Amniotic epithelial cell (primary cell): ENCODE measurements at regions not wholly inside any gene's neighbourhood (a gene's known extent, or its start where the extent isn't known, plus 50 kb on each side); places are given as distances from the start of the nearest gene placed in this dataset.

Source experiments
- DNase-seq: peaks from one replicate; pipeline ENCODE4 v3.0.0-alpha.2; 2010; ENCODE audit warnings: low read depth

- DNase-seq, result peak; percentile 73
Measured at GRCh38 chr12:14256121-14256520, 109.4 kb upstream of the ATF7IP start.

- peak; percentile 86 for DNase-seq
Measured at GRCh38 chr12:14256555-14257169, 108.8 kb upstream of the ATF7IP start.

- DNase-seq, result no peak
Measured at GRCh38 chr12:14257303-14257733, 108.2 kb upstream of the ATF7IP start.

GRCh38 chr12:14257734-14258574, 107.5 kb upstream of the ATF7IP start:
- peak; percentile 100 for DNase-seq

- DNase-seq, result no peak
Measured at GRCh38 chr12:14258575-14258940, 106.9 kb upstream of the ATF7IP start.

GRCh38 chr12:14259481-14260010, 105.9 kb upstream of the ATF7IP start:
- DNase-seq, result no peak

- DNase-seq, result peak; percentile 95
Measured at GRCh38 chr12:14260011-14260993, 105.2 kb upstream of the ATF7IP start.

DNA sequence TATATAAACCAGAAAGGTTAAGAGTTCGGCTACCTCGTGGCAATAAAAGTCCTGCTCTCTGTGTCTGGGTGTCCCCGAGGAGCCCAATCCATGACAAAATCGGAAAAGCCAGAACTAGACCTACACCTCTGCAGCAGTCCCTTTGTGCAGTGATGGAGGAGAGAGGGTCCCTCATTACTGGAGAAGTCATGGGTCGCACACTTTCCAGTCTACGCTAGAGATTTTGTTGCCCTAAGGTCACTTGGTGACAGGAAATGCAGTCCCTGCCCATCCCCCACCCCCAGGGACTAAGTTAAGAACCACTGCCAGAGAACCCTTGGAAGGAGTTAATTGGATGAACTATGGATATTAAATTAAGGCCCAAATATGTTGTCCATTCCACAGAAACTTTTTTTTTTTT, 104.4 kb upstream of the ATF7IP start:
- no peak for DNase-seq

DNA sequence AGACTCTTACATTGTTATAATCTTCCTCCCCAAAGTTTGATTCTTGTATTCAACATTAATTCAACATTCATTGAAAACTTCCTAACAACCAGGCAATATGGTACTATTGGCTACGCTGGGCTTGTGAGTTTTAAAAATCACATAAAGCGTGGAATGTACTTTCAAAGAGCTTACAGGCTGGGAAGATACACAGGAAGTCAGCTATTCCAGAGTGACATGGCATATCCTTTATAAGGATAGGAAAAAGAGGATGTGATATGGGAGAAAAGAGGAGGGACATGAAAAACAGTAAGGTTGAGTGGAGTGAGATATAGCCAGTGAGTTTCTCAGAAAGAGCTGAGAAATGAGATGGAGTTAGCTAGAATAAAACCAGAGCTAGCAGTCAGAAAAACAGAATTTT, 103.6 kb upstream of the ATF7IP start:
- DNase-seq, result no peak

DNA sequence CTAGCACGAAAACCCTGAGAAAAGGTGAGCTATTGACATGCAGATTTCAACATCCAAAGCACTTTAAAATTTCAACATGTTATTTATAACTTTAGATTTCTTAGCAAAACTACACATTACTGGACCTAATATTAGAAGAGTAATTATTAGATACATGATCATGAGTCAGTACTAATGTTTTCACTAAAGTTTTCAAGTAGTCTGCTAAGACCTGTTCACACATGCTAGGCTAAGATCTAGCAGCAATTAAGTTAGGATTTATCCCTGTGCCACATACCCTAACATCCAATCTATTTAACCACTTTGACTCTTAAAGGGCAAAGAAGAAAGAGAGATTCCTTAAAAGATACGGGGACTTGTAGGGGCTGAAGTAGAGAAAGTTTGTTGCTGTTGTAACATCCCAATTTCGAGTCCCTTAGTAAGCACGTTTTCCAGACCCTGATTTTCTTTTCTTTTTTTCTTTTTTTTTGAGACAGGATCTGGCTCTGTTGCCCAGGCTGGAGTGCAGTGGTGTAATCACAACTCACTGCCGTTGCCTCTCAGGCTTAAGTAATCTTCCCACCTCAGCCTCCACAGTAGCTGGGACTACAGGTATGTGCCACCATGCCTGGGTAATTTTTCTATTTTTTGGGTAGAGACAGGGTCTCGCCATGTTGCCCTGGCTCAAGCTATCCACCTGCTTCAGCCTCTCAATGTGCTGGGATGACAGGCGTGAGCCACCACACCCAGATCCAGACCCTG, 102.5 kb upstream of the ATF7IP start:
- no peak for DNase-seq

DNA sequence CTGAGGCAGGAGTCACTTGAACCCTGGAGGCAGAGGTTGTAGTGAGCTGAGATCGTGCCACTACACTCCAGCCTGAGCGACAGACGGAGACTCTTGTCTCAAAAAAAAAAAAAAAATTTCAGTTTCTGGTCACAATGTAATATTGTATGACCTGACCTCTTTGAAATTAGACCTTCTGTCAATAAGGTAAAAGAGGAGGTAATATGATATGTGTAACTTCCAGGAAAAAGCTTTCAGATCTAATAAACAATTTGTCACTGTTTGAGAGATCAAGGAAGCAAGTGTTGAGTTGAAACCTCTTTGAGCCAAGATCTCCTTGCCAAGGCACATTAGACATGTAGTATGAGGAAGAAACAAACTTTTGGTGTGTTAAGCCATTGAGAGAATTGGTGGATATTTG, 101.7 kb upstream of the ATF7IP start:
- DNase-seq, result no peak

- peak; percentile 44 for DNase-seq
Measured at GRCh38 chr12:14264316-14264715, 101.2 kb upstream of the ATF7IP start.

DNA sequence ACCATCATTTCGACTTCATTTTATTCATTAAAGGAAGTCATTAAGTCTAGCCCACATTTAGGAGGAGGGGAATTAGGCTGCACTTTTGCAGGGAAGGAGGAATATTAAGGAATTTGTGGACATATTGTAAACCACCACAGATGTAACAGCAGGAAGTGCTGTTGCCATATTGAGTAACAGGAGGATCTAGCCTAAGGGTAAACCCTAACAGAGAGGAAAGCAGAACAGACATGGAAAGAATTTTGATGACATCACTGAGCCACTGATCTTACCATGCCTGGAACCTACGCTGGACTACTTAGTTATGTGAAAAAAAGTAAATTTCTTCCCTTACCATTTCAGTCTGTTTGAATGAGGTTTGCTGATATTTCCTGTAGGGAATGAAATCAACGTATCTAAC, 100.7 kb upstream of the ATF7IP start:
- peak; percentile 57 for DNase-seq

GRCh38 chr12:14268120-14268515, 97.4 kb upstream of the ATF7IP start:
- DNase-seq, result no peak

- no peak for DNase-seq
Measured at GRCh38 chr12:14270392-14270791, 95.1 kb upstream of the ATF7IP start.

DNA sequence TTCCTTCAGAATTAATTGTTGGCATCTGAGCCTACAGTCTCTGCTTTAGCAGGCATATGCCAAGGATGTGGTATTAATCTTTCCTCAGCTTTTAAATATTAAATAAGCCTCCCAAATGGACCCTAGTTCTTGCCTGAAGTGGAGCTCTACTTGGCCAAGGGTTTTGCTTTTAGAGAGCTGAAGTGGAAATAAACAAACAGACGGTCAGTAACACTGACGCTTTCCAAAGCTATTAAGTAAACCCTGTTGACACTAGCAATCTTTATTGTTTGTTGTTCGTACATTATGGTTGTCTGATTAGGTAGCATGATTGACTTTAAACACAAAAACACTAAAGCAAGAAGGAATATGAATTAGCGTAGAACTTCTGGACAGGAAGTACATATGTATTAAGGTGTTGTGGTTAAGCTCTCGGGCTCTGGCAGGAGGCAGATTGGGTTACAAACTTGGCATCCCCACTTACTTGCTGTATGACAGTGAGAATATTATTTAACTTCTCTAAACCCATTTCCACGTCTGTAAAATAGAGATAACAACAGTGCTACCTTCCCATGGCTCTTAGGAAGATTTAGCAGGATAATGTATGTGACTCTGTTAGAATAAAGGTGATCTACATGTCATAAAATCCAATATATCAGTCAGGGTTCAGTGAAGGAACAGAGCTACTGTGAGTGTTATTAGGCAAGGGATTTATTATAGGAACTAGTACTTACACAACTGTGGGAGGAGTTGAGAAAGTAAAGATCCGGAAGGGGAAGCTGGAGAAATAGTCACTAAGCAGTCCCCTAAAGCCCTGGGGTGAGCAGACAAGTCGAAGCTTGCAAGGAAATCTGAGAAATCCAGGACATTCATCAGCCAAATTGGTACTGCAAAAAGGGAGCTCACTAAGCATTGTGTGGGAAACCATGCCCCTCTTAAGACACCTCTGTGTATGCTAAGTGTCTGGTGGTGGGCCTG, 92.2 kb upstream of the ATF7IP start:
- DNase-seq, result no peak

DNA sequence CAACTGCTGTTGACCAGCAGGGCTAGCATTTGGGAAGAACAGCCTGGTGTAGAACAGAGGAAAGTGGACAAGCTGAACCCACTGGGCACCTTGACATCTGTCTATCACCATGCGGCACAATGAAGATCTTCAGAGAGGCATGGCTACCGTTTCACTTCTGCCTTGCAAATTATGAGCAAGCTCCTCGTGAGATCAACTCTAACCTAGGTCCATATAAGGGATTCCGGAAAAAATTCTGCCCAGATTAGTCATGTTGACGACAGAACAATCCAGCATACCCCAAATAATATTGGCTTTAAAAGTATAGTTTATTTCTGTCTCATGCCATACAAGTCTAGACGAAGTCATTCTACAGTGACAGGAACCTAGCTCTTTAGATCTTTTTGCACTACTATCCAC, 91.6 kb upstream of the ATF7IP start:
- no peak for DNase-seq

DNA sequence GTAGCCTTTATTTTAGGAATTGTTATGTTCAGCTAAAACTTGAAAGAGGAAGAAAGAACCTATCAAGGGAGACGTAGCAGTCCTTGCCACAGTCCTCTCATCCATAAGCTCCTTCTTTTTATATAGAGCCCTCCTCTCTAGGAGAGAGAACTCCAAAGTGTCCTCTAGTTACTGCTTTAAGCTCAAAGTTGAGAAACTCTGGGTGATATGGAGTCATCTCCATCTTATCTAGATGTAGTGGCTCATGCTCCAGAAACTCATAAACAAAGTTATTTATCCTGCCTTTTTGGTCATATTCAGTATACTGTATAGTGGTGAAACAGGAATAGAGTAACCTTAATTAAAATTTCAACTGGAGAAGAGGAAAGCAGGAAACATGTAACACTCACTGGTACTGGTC, 90.4 kb upstream of the ATF7IP start:
- peak; percentile 69 for DNase-seq

- no peak for DNase-seq
Measured at GRCh38 chr12:14275886-14276285, 89.6 kb upstream of the ATF7IP start.

DNA sequence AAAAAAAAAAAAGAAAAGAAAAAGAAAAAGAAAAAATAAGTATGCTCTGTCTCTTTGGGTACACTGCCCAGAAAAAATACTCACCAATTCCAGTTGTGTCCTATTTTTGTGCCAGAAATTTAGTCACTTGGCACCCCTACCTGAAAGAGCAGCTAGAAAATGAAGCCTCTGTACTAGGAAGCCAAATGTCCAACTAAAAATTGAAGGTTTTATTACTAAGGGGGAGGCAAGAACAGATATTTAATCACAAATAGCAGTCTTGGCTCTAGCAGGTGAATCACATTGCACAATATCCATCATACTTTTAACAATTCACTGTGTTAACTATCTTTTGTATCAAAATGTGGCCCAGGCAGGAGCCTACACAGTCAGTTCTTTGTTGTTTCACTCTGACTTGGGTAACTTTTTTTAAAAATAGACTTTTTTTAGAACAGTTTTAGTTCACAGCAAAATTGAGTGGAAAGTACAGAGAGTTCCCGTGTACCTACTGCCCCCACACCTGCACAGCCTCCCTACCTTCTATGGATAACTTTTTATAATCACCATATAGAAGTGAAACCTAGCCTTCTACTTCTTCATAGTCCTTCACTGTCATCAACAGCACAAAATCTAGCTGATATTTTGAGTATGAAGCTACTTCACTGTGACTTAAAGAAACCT, 87.1 kb upstream of the ATF7IP start:
- no peak for DNase-seq
